ENCODE measurements at regions not wholly inside any gene's neighbourhood (a gene's known extent, or its start where the extent isn't known, plus 50 kb on each side); places are given as distances from the start of the nearest gene placed in this dataset.
"Not testable (repeated sequence)": the region's sequence is repeated elsewhere in the genome, so short reads cannot be mapped to it uniquely, and the experiment has no call there.

GRCh38 chr4:49150351-49151083 lies 164.4 kb downstream of the CWH43 start:
- TF ChIP-seq ZBTB10 (CRISPR knock-in tag; IDR thresholded peaks at IDR 0.05; ENCODE audit: borderline replicate concordance); TAF1 (CRISPR knock-in tag; IDR thresholded peaks at IDR 0.05); ZNF607 (CRISPR knock-in tag; IDR thresholded peaks at IDR 0.05; ENCODE audit: borderline replicate concordance): not testable (repeated sequence)
